HEK293 (cell line): ENCODE measurements at regions not wholly inside any gene's neighbourhood (a gene's known extent, or its start where the extent isn't known, plus 50 kb on each side); places are given as distances from the start of the nearest gene placed in this dataset.

Source experiments
- CTCF ChIA-PET: fragments of 350-600 bp; formaldehyde crosslinking; extraction: SDS; loops from one replicate; lab custom pipeline; 2021; ENCODE audit warnings: antibody characterized with exemption; lab: Yijun Ruan, JAX
- POLR2A ChIA-PET: fragments of 300-600 bp; formaldehyde crosslinking; extraction: SDS; loops from one replicate; lab custom pipeline; 2020; ENCODE audit warnings: antibody characterized with exemption, inconsistent platforms; lab: Yijun Ruan, JAX
- H3K27ac ChIP-seq: fragments of 200-500 bp; sonication (Bioruptor generic); 2 replicates; pipeline ENCODE4 v1.5.1; 2014; ENCODE audit warnings: low read depth, low read length, control low read depth, inconsistent platforms; ENCODE audit errors: extremely low read depth
- H3K36me3 ChIP-seq, 2 experiments: fragments of 200-500 bp in 1 of 2; sonication (Bioruptor generic) in 1 of 2; 1 replicate in 1 of 2; 2 replicates in 1 of 2; pipeline ENCODE4 v1.5.1; 2014 to 2017; ENCODE audit warnings: inconsistent platforms in 2 of 2, low read length in 2 of 2; ENCODE audit not compliant: control insufficient read depth in 2 of 2, insufficient read depth in 1 of 2
- H3K4me1 ChIP-seq: fragments of 200-500 bp; sonication (Bioruptor generic); 2 replicates; pipeline ENCODE4 v1.5.1; 2014; ENCODE audit warnings: mild to moderate bottlenecking, low read length, inconsistent platforms; ENCODE audit not compliant: control insufficient read depth, insufficient read depth
- H3K4me3 ChIP-seq: 2 replicates; pipeline ENCODE4 v1.5.1; 2011; ENCODE audit warnings: low read depth, mild to moderate bottlenecking, control low read depth, low read length, moderate library complexity
- H3K9me3 ChIP-seq: fragments of 200-500 bp; sonication (Bioruptor generic); 2 replicates; pipeline ENCODE4 v1.5.1; 2014; ENCODE audit warnings: low read depth, low read length, inconsistent platforms; ENCODE audit not compliant: control insufficient read depth, insufficient read depth
- GLI2 ChIP-seq: fragments of 450-650 bp; formaldehyde crosslinking; IDR thresholded peaks from 2 replicates; pipeline ENCODE4; 2017; ENCODE audit warnings: missing biosample characterization, missing genetic modification characterization, low read depth, borderline replicate concordance
- GLIS2 ChIP-seq: fragments of 450-650 bp; formaldehyde crosslinking; IDR thresholded peaks from 2 replicates; pipeline ENCODE4 v1.5.1; 2016; ENCODE audit warnings: missing biosample characterization, missing genetic modification characterization
- KLF7 ChIP-seq: fragments of 450-650 bp; formaldehyde crosslinking; IDR thresholded peaks from 2 replicates; pipeline ENCODE4 v1.5.1; 2016; ENCODE audit warnings: missing biosample characterization, missing genetic modification characterization, borderline replicate concordance
- PATZ1 ChIP-seq: fragments of 450-650 bp; formaldehyde crosslinking; IDR thresholded peaks from 2 replicates; pipeline ENCODE4 v1.5.1; 2016; ENCODE audit warnings: missing biosample characterization, missing genetic modification characterization
- PBX3 ChIP-seq: sonication (generic); formaldehyde crosslinking; IDR thresholded peaks from 2 replicates; pipeline ENCODE4 v1.8.1; 2022; ENCODE audit warnings: mild to moderate bottlenecking, moderate library complexity, missing genetic modification reagents
- ZBTB44 ChIP-seq: fragments of 450-650 bp; IDR thresholded peaks from 2 replicates; pipeline ENCODE4 v1.5.1; 2018; ENCODE audit warnings: missing biosample characterization, mild to moderate bottlenecking, missing genetic modification characterization
- ZBTB48 ChIP-seq: fragments of 450-650 bp; formaldehyde crosslinking; IDR thresholded peaks from 2 replicates; pipeline ENCODE4 v1.5.1; 2016; ENCODE audit warnings: missing biosample characterization, missing genetic modification characterization
- ZBTB7A ChIP-seq: fragments of 450-650 bp; formaldehyde crosslinking; IDR thresholded peaks from 2 replicates; pipeline ENCODE4 v1.5.1; 2016; ENCODE audit warnings: low read depth, missing biosample characterization, missing genetic modification characterization
- ZNF148 ChIP-seq: fragments of 450-650 bp; formaldehyde crosslinking; IDR thresholded peaks from 2 replicates; pipeline ENCODE4 v1.5.0; 2017; ENCODE audit warnings: missing biosample characterization, missing genetic modification characterization, borderline replicate concordance
- ZNF18 ChIP-seq: fragments of 450-650 bp; formaldehyde crosslinking; IDR thresholded peaks from 2 replicates; pipeline ENCODE4 v1.5.1; 2016; ENCODE audit warnings: missing biosample characterization, missing genetic modification characterization
- ZNF292 ChIP-seq: fragments of 450-650 bp; formaldehyde crosslinking; IDR thresholded peaks from 2 replicates; pipeline ENCODE4 v1.5.1; 2016; ENCODE audit warnings: low read depth, missing biosample characterization, missing genetic modification characterization, borderline replicate concordance
- ZNF324 ChIP-seq: fragments of 450-650 bp; formaldehyde crosslinking; IDR thresholded peaks from 2 replicates; pipeline ENCODE4 v1.5.1; 2016; ENCODE audit warnings: missing biosample characterization, missing genetic modification characterization
- ZNF488 ChIP-seq: fragments of 450-650 bp; formaldehyde crosslinking; IDR thresholded peaks from 2 replicates; pipeline ENCODE4 v1.5.1; 2016; ENCODE audit warnings: missing biosample characterization, missing genetic modification characterization
- ZNF521 ChIP-seq: fragments of 450-650 bp; formaldehyde crosslinking; IDR thresholded peaks from 2 replicates; pipeline ENCODE4 v1.5.1; 2017; ENCODE audit warnings: missing biosample characterization, mild to moderate bottlenecking, missing genetic modification characterization
- ZNF571 ChIP-seq: fragments of 450-650 bp; formaldehyde crosslinking; IDR thresholded peaks from 2 replicates; pipeline ENCODE4 v1.5.0; 2017; ENCODE audit warnings: missing biosample characterization, missing genetic modification characterization
- ZNF580 ChIP-seq: fragments of 450-650 bp; formaldehyde crosslinking; IDR thresholded peaks from 2 replicates; pipeline ENCODE4 v1.5.1; 2016; ENCODE audit warnings: missing biosample characterization, missing genetic modification characterization
- ZNF670 ChIP-seq: fragments of 450-650 bp; formaldehyde crosslinking; IDR thresholded peaks from 2 replicates; pipeline ENCODE4 v1.5.1; 2016; ENCODE audit warnings: missing biosample characterization, missing genetic modification characterization, low read depth
- ZNF76 ChIP-seq: fragments of 450-650 bp; formaldehyde crosslinking; IDR thresholded peaks from 2 replicates; pipeline ENCODE4; 2016; ENCODE audit warnings: low read depth, missing biosample characterization, missing genetic modification characterization, borderline replicate concordance
- ZNF791 ChIP-seq: fragments of 450-650 bp; formaldehyde crosslinking; IDR thresholded peaks from 2 replicates; pipeline ENCODE4 v1.5.1; 2016; ENCODE audit warnings: missing biosample characterization, missing genetic modification characterization
- ZNF792 ChIP-seq: fragments of 450-650 bp; formaldehyde crosslinking; IDR thresholded peaks from 2 replicates; pipeline ENCODE4 v1.5.1; 2016; ENCODE audit warnings: missing biosample characterization, missing genetic modification characterization

- POLR2A ChIA-PET, result no interaction called here
- TF ChIP-seq KLF7 (no peak), ZNF792 (no peak), PATZ1 (no peak), ZNF76 (tag by site-specific recombination) (no peak), ZNF580 (tag by site-specific recombination) (no peak), PBX3 (no peak), ZBTB7A (tag by site-specific recombination) (no peak), ZBTB44 (tag by site-specific recombination) (no peak)
- Histone ChIP-seq H3K4me3 (no peak overlapping the region), H3K9me3 (no peaks in the 10 kb centered on the region), H3K27ac (no peak overlapping the region), H3K4me1 (no peaks in the 10 kb centered on the region), H3K36me3 (no peaks in the 10 kb centered on the region)
- CTCF ChIA-PET, result interaction anchor here (0.6 kb wide), 2 partner anchors 210 to 1280 kb away, joined by 3 read pairs; no protein-coding TSS in a partner anchor
Observed at GRCh38 chr5:71961786-71962185, 145.5 kb upstream of the MAP1B start.

- Histone ChIP-seq H3K4me3 (no peak overlapping the region), H3K36me3 (no peaks in the 10 kb centered on the region), H3K9me3 (no peaks in the 10 kb centered on the region), H3K4me1 (no peaks in the 10 kb centered on the region), H3K27ac (no peak overlapping the region)
- ChIA-PET POLR2A (no interaction called here), CTCF (no interaction called here)
- TF ChIP-seq ZNF292 (tag by site-specific recombination), result no peak
- TF ChIP-seq ZNF76 (tag by site-specific recombination), result no peak
- TF ChIP-seq ZNF488, result no peak
- TF ChIP-seq ZNF571, result no peak
- no peak for TF ChIP-seq ZNF148 (tag by site-specific recombination)
- TF ChIP-seq ZBTB48 (tag by site-specific recombination), result no peak
- no peak for TF ChIP-seq GLIS2 (tag by site-specific recombination)
- TF ChIP-seq ZNF324 (tag by site-specific recombination), result no peak
- no peak for TF ChIP-seq ZNF521 (tag by site-specific recombination)
- no peak for TF ChIP-seq ZNF791 (tag by site-specific recombination)
- TF ChIP-seq ZNF670, result no peak
- no peak for TF ChIP-seq ZNF18
- TF ChIP-seq GLI2 (tag by site-specific recombination), result no peak
Observed at GRCh38 chr5:71969460-71969859, 137.8 kb upstream of the MAP1B start.
